Peyer's patch (tissue), 4 donors: ENCODE measurements at regions not wholly inside any gene's neighbourhood (a gene's known extent, or its start where the extent isn't known, plus 50 kb on each side); places are given as distances from the start of the nearest gene placed in this dataset.

Experiments
- CTCF ChIP-seq, 6 experiments: fragments of 450-650 bp in 4 of 6; fragments of 200-600 bp in 2 of 6; sonication (generic) in 1 of 6; IDR thresholded peaks; one replicate each; pipeline ENCODE4 v1.5.1; 2017 to 2019; ENCODE audit warnings: antibody characterized with exemption in 6 of 6, mild to moderate bottlenecking in 3 of 6, moderate library complexity in 1 of 6
- POLR2A ChIP-seq, 2 donors: fragments of 450-650 bp; IDR thresholded peaks; one replicate each; pipeline ENCODE4 v1.5.1; 2017; ENCODE audit warnings: antibody characterized with exemption in 2 of 2, mild to moderate bottlenecking in 2 of 2, moderate library complexity in 2 of 2

- TF ChIP-seq CTCF (IDR thresholded peaks at IDR 0.05) (no peak), POLR2A (IDR thresholded peaks at IDR 0.05) (no peak)
These were observed 636.1 kb downstream of the TMTC2 start for GRCh38 chr12:83322809-83323208.
